ENCODE measurements at regions not wholly inside any gene's neighbourhood (a gene's known extent, or its start where the extent isn't known, plus 50 kb on each side); places are given as distances from the start of the nearest gene placed in this dataset.

GRCh38 chr3:159007331-159007730 lies 205.5 kb downstream of the MFSD1 start:
- no peak for DNase-seq (ENCODE audit: low read depth)
- no peak overlapping the region for H3K4me3 ChIP-seq (ENCODE audit: low read depth, low read length)
- TF ChIP-seq, protein P1, sequence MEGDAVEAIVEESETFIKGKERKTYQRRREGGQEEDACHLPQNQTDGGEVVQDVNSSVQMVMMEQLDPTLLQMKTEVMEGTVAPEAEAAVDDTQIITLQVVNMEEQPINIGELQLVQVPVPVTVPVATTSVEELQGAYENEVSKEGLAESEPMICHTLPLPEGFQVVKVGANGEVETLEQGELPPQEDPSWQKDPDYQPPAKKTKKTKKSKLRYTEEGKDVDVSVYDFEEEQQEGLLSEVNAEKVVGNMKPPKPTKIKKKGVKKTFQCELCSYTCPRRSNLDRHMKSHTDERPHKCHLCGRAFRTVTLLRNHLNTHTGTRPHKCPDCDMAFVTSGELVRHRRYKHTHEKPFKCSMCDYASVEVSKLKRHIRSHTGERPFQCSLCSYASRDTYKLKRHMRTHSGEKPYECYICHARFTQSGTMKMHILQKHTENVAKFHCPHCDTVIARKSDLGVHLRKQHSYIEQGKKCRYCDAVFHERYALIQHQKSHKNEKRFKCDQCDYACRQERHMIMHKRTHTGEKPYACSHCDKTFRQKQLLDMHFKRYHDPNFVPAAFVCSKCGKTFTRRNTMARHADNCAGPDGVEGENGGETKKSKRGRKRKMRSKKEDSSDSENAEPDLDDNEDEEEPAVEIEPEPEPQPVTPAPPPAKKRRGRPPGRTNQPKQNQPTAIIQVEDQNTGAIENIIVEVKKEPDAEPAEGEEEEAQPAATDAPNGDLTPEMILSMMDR (IDR thresholded peaks at IDR 0.05; ENCODE audit: insufficient read depth, low read length) = no peak

GRCh38 chr3:159008401-159008800 lies 206.5 kb downstream of the MFSD1 start:
- no peak for DNase-seq (ENCODE audit: low read depth)
- TF ChIP-seq, protein P1 (IDR thresholded peaks at IDR 0.05; ENCODE audit: insufficient read depth, low read length) = no peak
- H3K4me3 ChIP-seq (ENCODE audit: low read depth, low read length) = no peak overlapping the region

DNA sequence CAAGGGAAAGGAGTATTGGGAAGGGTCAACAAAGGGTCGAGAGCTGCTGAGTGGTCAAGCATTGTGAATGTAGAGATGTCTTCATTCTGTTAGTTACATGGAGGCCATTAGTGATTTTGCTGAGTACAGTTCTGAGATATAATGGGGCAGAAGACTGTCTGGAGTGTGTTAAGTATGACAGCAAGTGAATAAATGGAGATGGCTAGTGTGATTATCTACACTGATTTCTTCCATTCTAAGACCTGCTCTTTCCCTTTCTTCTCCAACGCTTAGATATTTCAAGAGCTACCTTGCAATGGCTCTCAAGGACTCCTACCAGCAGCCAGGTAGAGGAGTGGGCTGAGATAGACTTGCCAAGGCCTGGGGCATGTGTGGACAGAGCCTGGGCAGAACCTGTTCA lies 216.5 kb downstream of the MFSD1 start:
- TF ChIP-seq, protein P1 (IDR thresholded peaks at IDR 0.05; ENCODE audit: insufficient read depth, low read length) = no peak
- no peak for DNase-seq (ENCODE audit: low read depth)
- H3K4me3 ChIP-seq (ENCODE audit: low read depth, low read length) = no peak overlapping the region

GRCh38 chr3:159025733-159026132 lies 223.9 kb downstream of the MFSD1 start:
- DNase-seq (ENCODE audit: low read depth) = no peak
- TF ChIP-seq, protein P1 (IDR thresholded peaks at IDR 0.05; ENCODE audit: insufficient read depth, low read length) = no peak
- H3K4me3 ChIP-seq (ENCODE audit: low read depth, low read length) = no peak overlapping the region

GRCh38 chr3:159026510-159026909 lies 224.7 kb downstream of the MFSD1 start:
- no peak for DNase-seq (ENCODE audit: low read depth)
- H3K4me3 ChIP-seq (ENCODE audit: low read depth, low read length) = no peak overlapping the region
- TF ChIP-seq, protein P1 (IDR thresholded peaks at IDR 0.05; ENCODE audit: insufficient read depth, low read length) = no peak

GRCh38 chr3:159028706-159029105 lies 226.9 kb downstream of the MFSD1 start:
- no peak for DNase-seq (ENCODE audit: low read depth)
- H3K4me3 ChIP-seq (ENCODE audit: low read depth, low read length) = no peak overlapping the region
- TF ChIP-seq, protein P1 (IDR thresholded peaks at IDR 0.05; ENCODE audit: insufficient read depth, low read length) = no peak

DNA sequence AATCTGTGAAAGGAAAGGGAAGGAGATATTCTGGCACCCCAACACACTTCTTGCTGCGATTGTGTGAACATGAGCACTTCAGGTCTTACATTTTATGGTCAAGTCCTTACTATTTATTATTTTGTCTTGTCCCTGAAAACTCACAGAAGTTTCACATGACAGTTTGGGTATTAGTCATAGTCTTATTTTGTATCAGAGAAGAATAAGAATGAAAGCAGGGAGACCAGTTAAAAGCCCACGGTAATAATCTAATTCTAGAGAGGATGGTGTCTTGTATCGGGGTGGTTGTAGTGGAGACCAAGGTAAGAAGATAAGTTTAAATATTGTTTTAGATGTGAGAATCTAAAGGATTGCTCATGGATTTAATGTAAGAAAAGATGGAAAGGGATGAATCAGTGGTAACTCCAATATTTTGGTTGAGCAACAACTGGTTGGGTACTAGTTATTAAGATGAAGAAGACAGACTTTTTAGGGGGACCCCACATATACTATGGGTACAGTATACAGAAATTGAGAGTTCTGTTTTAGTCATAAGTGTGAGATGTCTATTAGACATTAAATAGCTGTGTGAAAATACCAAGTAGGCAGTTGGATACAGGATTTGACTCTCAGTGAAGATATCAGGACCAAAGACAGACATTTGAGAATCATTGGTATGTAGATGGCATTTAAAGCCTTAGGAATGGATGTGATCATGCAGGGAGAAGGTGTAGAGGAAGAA lies 227.6 kb downstream of the MFSD1 start:
- DNase-seq (ENCODE audit: low read depth) = no peak
- H3K4me3 ChIP-seq (ENCODE audit: low read depth, low read length) = no peak overlapping the region
- TF ChIP-seq, protein P1 (IDR thresholded peaks at IDR 0.05; ENCODE audit: insufficient read depth, low read length) = no peak
